ENCODE measurements at regions not wholly inside any gene's neighbourhood (a gene's known extent, or its start where the extent isn't known, plus 50 kb on each side); places are given as distances from the start of the nearest gene placed in this dataset.

DNA sequence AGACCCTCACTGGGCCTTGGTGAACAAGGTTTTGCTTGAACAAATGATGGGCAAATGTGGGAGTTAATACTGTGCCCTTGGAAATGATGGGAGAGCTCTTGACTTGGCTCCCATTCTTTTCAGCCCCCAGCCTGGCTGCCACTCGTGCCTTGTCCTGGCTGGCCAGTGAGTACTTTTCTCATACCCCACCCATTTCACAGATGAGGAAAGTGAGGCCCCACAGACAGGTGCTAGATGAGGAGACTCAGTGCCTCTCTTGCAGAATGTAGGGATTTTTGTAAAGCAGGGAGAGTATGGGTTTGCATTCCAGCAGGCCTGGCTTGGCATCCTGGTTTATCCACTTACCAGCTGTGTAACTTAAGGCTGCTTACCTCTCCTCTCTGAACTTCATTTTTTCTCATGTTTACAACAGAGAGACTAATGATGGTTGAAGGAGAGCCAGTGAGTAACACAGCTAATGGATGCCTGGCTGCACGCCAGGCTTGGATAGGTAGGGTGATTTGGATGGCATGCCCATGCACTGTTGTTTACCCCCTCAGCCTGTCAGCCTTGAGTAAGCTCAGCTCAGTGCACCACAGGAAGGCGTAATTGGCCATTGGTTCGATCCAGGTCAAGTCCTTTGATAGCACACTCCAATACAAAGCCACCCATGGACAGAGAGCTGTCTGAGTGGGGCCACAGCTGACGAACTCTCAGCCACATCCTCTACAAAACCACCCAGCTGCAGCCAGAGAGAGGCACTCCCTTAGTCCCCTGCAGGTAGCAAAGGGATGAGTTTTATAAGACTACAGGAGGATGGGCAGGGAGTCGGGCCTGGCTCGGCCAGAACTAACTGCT lies 436.8 kb downstream of the RPS24 start:
- ATAC-seq (ENCODE audit: insufficient number of reproducible peaks, low FRiP score, low read depth) (no peak), DNase-seq (ENCODE audit: low spot score) (no peak)
- H3K9me3 ChIP-seq: no peaks in the 10 kb centered on the region
- H3K27me3 ChIP-seq (replicated peaks; ENCODE audit: insufficient read depth): no peaks in the 10 kb centered on the region
- no peak overlapping the region for H3K27ac ChIP-seq
- TF ChIP-seq, protein P1, sequence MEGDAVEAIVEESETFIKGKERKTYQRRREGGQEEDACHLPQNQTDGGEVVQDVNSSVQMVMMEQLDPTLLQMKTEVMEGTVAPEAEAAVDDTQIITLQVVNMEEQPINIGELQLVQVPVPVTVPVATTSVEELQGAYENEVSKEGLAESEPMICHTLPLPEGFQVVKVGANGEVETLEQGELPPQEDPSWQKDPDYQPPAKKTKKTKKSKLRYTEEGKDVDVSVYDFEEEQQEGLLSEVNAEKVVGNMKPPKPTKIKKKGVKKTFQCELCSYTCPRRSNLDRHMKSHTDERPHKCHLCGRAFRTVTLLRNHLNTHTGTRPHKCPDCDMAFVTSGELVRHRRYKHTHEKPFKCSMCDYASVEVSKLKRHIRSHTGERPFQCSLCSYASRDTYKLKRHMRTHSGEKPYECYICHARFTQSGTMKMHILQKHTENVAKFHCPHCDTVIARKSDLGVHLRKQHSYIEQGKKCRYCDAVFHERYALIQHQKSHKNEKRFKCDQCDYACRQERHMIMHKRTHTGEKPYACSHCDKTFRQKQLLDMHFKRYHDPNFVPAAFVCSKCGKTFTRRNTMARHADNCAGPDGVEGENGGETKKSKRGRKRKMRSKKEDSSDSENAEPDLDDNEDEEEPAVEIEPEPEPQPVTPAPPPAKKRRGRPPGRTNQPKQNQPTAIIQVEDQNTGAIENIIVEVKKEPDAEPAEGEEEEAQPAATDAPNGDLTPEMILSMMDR (IDR thresholded peaks at IDR 0.05): no peak
- no peaks in the 10 kb centered on the region for H3K4me1 ChIP-seq (ENCODE audit: control insufficient read depth in 1 of 2, low read depth in 2 of 2)
- no peak overlapping the region for H3K4me3 ChIP-seq
- H3K36me3 ChIP-seq: no peaks in the 10 kb centered on the region

DNA sequence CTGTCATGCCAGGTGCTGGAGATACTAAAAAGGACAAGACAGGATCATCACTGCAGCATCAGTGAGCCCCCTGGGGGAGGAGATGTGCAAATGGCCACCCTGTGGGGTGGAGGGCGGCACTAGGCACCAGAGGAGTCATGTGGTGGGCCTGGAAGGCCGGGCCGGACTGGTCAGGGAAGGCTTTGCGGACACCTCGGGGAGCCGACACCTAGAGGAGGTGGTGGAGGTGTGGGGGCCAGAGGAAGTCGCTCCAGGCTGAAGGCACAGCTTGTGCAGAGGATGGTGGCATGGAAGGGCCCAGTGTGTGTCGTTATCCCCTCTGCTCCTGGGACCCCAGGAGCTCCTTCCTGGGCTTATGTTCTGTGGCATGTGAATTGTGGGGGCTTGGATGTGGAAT lies 437.7 kb downstream of the RPS24 start:
- Histone ChIP-seq H3K36me3 (no peaks in the 10 kb centered on the region), H3K9me3 (no peaks in the 10 kb centered on the region), H3K27ac (no peak overlapping the region), H3K27me3 (replicated peaks; ENCODE audit: insufficient read depth) (no peaks in the 10 kb centered on the region), H3K4me1 (ENCODE audit: control insufficient read depth in 1 of 2, low read depth in 2 of 2) (no peaks in the 10 kb centered on the region), H3K4me3 (no peak overlapping the region)
- DNase-seq (ENCODE audit: low spot score) (no peak), ATAC-seq (ENCODE audit: insufficient number of reproducible peaks, low FRiP score, low read depth) (no peak)
- TF ChIP-seq, protein P1 (IDR thresholded peaks at IDR 0.05): no peak

- Histone ChIP-seq H3K27ac (no peak overlapping the region), H3K9me3 (no peaks in the 10 kb centered on the region), H3K27me3 (replicated peaks; ENCODE audit: insufficient read depth) (no peaks in the 10 kb centered on the region), H3K4me1 (ENCODE audit: control insufficient read depth in 1 of 2, low read depth in 2 of 2) (no peaks in the 10 kb centered on the region), H3K36me3 (no peaks in the 10 kb centered on the region), H3K4me3 (no peak overlapping the region)
- no peak for ATAC-seq (ENCODE audit: insufficient number of reproducible peaks, low FRiP score, low read depth)
- TF ChIP-seq, protein P1 (IDR thresholded peaks at IDR 0.05): no peak
- no peak for DNase-seq (ENCODE audit: low spot score)
These were observed 438.3 kb downstream of the RPS24 start for GRCh38 chr10:78471723-78472550.

GRCh38 chr10:78472551-78472890 lies 438.9 kb downstream of the RPS24 start:
- TF ChIP-seq, protein P1 (IDR thresholded peaks at IDR 0.05): no peak
- no peak overlapping the region for H3K4me3 ChIP-seq
- H3K9me3 ChIP-seq: no peaks in the 10 kb centered on the region
- ATAC-seq (ENCODE audit: insufficient number of reproducible peaks, low FRiP score, low read depth) (no peak), DNase-seq (ENCODE audit: low spot score) (no peak)
- no peaks in the 10 kb centered on the region for H3K36me3 ChIP-seq
- H3K4me1 ChIP-seq (ENCODE audit: control insufficient read depth in 1 of 2, low read depth in 2 of 2): no peaks in the 10 kb centered on the region
- H3K27ac ChIP-seq: no peak overlapping the region
- H3K27me3 ChIP-seq (replicated peaks; ENCODE audit: insufficient read depth): no peaks in the 10 kb centered on the region

- H3K4me1 ChIP-seq (ENCODE audit: control insufficient read depth in 1 of 2, low read depth in 2 of 2): no peaks in the 10 kb centered on the region
- no peak for ATAC-seq (ENCODE audit: insufficient number of reproducible peaks, low FRiP score, low read depth)
- H3K36me3 ChIP-seq: no peaks in the 10 kb centered on the region
- H3K4me3 ChIP-seq: no peak overlapping the region
- no peaks in the 10 kb centered on the region for H3K9me3 ChIP-seq
- H3K27ac ChIP-seq: no peak overlapping the region
- DNase-seq (ENCODE audit: low spot score): no peak
- TF ChIP-seq, protein P1 (IDR thresholded peaks at IDR 0.05): no peak
- H3K27me3 ChIP-seq (replicated peaks; ENCODE audit: insufficient read depth): no peaks in the 10 kb centered on the region
These were observed 439.3 kb downstream of the RPS24 start for GRCh38 chr10:78473006-78473405.

Measured in thoracic aorta (tissue), 2 donors.